Panc1 (cell line): ENCODE measurements at regions not wholly inside any gene's neighbourhood (a gene's known extent, or its start where the extent isn't known, plus 50 kb on each side); places are given as distances from the start of the nearest gene placed in this dataset.
A peak's percentile ranks its signal among the peaks of the same experiment; 100 is the strongest.

Experiments
- ATAC-seq: fragments of 200-7000 bp; cut with Tn5 transposase; 2 replicates; pipeline ENCODE4 v1.9.1; 2020; ENCODE audit warnings: mild to moderate bottlenecking, moderate library complexity
- BruUV-seq: library from RNA; stranded (reverse); fragments of 400-500 nt; replicated peaks from 2 replicates; lab custom pipeline; 2021; lab: Mats Ljungman, UMichigan
- CTCF ChIA-PET: fragments of 300-600 bp; sonication (Branson Sonifier 250); formaldehyde crosslinking; loops from one replicate; lab custom pipeline; 2022; ENCODE audit warnings: antibody characterized with exemption; lab: Charles Lee
- POLR2A ChIA-PET: fragments of 300-600 bp; sonication (Branson Sonifier 250); formaldehyde crosslinking; loops from one replicate; lab custom pipeline; 2022; ENCODE audit warnings: antibody characterized with exemption; lab: Charles Lee
- DNase-seq: peaks from one replicate; pipeline ENCODE4 v3.0.0-alpha.2; 2010; ENCODE audit warnings: low read depth, low spot score
- H3K27ac ChIP-seq: 2 replicates; pipeline ENCODE4 v1.5.1; 2011; ENCODE audit warnings: mild to moderate bottlenecking, low read length, inconsistent platforms
- H3K27me3 ChIP-seq: fragments of 200-500 bp; sonication (Bioruptor generic); 2 replicates; pipeline ENCODE4 v1.6.0; 2014; ENCODE audit warnings: low read length, inconsistent platforms; ENCODE audit not compliant: control insufficient read depth, insufficient read depth
- H3K36me3 ChIP-seq: fragments of 200-500 bp; sonication (Bioruptor generic); 2 replicates; pipeline ENCODE4 v1.5.1; 2014; ENCODE audit warnings: inconsistent platforms, mild to moderate bottlenecking, low read length, moderate library complexity; ENCODE audit not compliant: control insufficient read depth, insufficient read depth
- H3K4me1 ChIP-seq: 2 replicates; pipeline ENCODE4 v1.5.1; 2011; ENCODE audit warnings: inconsistent platforms, mild to moderate bottlenecking, low read length, moderate library complexity; ENCODE audit not compliant: control insufficient read depth, insufficient read depth
- H3K4me3 ChIP-seq, 2 experiments: 2 replicates each; pipeline ENCODE4 v1.5.1; 2011 to 2012; ENCODE audit warnings: low read depth in 2 of 2, low read length in 2 of 2, mild to moderate bottlenecking in 2 of 2, inconsistent platforms in 1 of 2, moderate library complexity in 1 of 2
- H3K9me3 ChIP-seq: fragments of 200-500 bp; sonication (Bioruptor generic); 2 replicates; pipeline ENCODE4 v1.5.1; 2014; ENCODE audit warnings: low read depth, mild to moderate bottlenecking, inconsistent platforms, low read length, moderate library complexity; ENCODE audit not compliant: control insufficient read depth, insufficient read depth
- CTCF ChIP-seq: fragments of 450-650 bp; IDR thresholded peaks from 2 replicates; pipeline ENCODE4 v1.5.1; 2017; ENCODE audit warnings: mild to moderate bottlenecking
- POLR2AphosphoS5 ChIP-seq: IDR thresholded peaks from 2 replicates; pipeline ENCODE4 v1.6.1; 2012; ENCODE audit warnings: mild to moderate bottlenecking, low read depth, low read length, moderate library complexity
- REST ChIP-seq, 2 experiments: IDR thresholded peaks; 2 replicates each; pipeline ENCODE4 v1.6.1; 2011 to 2012; ENCODE audit warnings: low read depth in 2 of 2, control low read depth in 1 of 2, low read length in 1 of 2, mild to moderate bottlenecking in 1 of 2, moderate library complexity in 1 of 2; ENCODE audit not compliant: insufficient read depth in 1 of 2
- SIN3A ChIP-seq: IDR thresholded peaks from 2 replicates; pipeline ENCODE4 v1.6.1; 2012; ENCODE audit warnings: low read depth, mild to moderate bottlenecking, low read length, moderate library complexity, borderline replicate concordance; ENCODE audit not compliant: insufficient read depth
- TCF7L2 ChIP-seq: IDR thresholded peaks from 2 replicates; pipeline ENCODE4 v1.6.1; 2011; ENCODE audit warnings: mild to moderate bottlenecking, low read depth, low read length, inconsistent platforms
- in situ Hi-C: cut with HindIII; loops from 2 replicates; pipeline ENCODE4 v1.10.0; 2016; ENCODE audit warnings: low sequenced_read_pairs, low pct_unique_long_range_greater_than_20kb
- intact Hi-C: fragments of 100-400 bp; cut with micrococcal nuclease; formaldehyde crosslinking; loops from one replicate; pipeline ENCODE4 v1.10.0; 2022; ENCODE audit not compliant: unreplicated experiment

GRCh38 chr2:10186868-10187535 is 64.5 kb downstream of the RRM2 start:
- BruUV-seq = no TSS peak
- no peaks in the 10 kb centered on the region for H3K36me3 ChIP-seq
- no peak overlapping the region for H3K4me3 ChIP-seq
- no peaks in the 10 kb centered on the region for H3K4me1 ChIP-seq
- POLR2A ChIA-PET = no interaction called here
- intact Hi-C loops (no loop called here), in situ Hi-C loops (no loop called here)
- TF ChIP-seq TCF7L2 (no peak), POLR2AphosphoS5 (no peak), CTCF (no peak), REST (IDR thresholded peaks at IDR 0.05; ENCODE audit: insufficient read depth in 1 of 2, low read depth in 2 of 2, low read length in 1 of 2) (no peak), SIN3A (no peak)
- 0 out of 2 replicates have a peak, but pooled peaks have one; percentile 31 for ATAC-seq
- no peaks in the 10 kb centered on the region for H3K27me3 ChIP-seq
- no peak overlapping the region for H3K27ac ChIP-seq
- no peak for DNase-seq
- CTCF ChIA-PET = no interaction called here
- H3K9me3 ChIP-seq = no peaks in the 10 kb centered on the region

- ChIA-PET CTCF (no interaction called here), POLR2A (no interaction called here)
- Histone ChIP-seq H3K4me3 (no peak overlapping the region), H3K27me3 (no peaks in the 10 kb centered on the region), H3K9me3 (no peaks in the 10 kb centered on the region), H3K4me1 (no peaks in the 10 kb centered on the region), H3K36me3 (no peaks in the 10 kb centered on the region), H3K27ac (no peak overlapping the region)
- ATAC-seq = no peak
- no TSS peak for BruUV-seq
- in situ Hi-C loops (no loop called here), intact Hi-C loops (no loop called here)
- DNase-seq = no peak
- TF ChIP-seq POLR2AphosphoS5 (no peak), TCF7L2 (no peak), CTCF (no peak), REST (IDR thresholded peaks at IDR 0.05; ENCODE audit: insufficient read depth in 1 of 2, low read depth in 2 of 2, low read length in 1 of 2) (no peak), SIN3A (no peak)
These were observed 65.1 kb downstream of the RRM2 start for GRCh38 chr2:10187661-10188060.
